AG20443 (cell line): ENCODE measurements at regions not wholly inside any gene's neighbourhood (a gene's known extent, or its start where the extent isn't known, plus 50 kb on each side); places are given as distances from the start of the nearest gene placed in this dataset.
"Not testable (repeated sequence)": the region's sequence is repeated elsewhere in the genome, so short reads cannot be mapped to it uniquely, and the experiment has no call there.

ENCODE experiments used
- DNase-seq: peaks from one replicate; pipeline ENCODE4 v3.0.0; 2012; ENCODE audit warnings: low spot score, mixed read lengths

DNA sequence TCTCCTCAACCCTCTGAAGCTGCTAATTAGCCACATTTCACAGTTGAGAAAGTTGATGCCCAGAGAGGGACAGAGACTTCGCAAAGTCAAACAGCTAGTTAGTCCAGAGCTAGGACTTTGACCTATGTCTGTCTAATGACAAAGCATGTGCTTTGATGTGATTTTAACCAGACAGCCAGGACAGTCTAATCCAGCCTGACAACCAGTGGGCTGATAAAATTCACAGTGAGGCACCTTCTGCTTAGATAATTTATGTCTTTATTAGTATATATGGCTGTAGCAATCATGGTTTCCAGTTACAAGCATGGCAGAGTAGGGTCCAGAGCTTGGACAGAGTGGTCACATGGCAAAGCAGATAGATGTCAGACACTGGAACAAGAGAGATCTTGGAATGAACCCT, 133.6 kb upstream of the C1QTNF7 start:
- no peak for DNase-seq

DNA sequence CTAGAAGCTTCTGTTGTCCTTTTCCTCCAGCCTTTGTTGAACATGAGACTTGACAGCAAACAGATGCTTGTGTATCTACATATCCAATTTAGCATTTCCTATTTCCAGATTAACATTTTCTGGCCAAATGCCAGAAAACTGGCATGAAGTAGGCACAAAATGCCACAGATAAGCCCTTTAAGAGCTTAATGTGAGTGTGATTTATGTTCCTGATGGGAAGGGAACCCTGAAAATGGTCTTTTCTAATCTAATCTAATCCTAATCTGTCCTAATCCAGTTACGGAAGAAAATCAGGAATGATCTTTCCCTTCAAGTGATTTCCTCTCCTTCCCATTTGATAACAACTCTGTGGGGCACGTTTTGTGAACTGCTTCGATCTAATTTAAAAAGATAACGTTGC, 133.0 kb upstream of the C1QTNF7 start:
- no peak for DNase-seq

DNA sequence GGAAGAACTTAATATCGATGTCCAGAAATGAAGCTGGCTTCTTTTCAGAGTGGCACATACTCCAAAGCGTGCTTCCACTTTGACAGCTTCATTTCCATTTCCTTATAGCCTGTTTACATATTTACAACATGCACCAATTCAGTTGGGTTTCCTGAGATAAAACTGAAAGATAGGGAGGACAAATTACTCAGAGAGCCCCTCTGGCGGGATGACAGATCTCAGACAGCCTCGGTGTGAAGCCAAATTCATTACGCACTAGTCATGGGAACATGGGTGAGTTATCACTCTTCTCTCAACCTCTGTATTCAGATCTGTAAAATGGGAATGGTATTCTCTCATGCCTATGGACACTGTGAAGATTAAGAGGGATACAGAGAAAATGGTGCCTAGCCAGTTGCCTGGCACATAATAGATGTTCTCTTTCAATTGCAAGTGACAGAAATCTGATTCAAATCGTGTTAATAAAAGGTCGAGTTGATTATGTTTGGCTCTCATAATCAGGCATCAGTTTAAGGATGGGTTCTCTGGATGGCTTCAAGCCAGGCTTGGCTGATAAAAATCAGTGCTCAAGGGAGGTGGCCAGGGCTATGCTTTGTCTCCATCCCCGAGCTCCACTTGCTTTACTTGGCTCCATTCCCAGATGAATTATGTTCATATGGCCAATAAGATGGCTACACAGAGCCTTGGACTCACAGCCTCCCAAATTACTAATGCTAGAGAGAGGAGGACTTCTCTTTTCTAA, 132.2 kb upstream of the C1QTNF7 start:
- no peak for DNase-seq

DNA sequence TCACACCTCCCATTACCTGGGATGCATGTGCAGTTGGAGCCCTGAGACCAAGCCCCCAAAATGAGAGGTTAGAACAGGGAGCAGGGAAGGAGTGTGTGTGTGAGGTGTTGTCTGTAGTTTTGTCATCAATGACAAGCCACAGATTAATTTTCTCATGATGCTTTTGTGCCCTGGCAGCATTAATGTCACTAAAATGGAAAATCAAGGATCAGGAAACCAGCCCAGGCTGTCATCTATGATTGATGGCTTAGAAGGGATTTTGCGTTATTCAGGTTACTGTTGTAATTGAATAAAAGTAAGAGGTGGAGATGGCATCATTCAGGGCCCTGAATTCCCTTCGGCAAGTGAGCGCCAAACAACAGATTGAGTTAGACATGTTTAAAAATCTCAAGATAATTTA, 130.5 kb upstream of the C1QTNF7 start:
- no peak for DNase-seq

DNA sequence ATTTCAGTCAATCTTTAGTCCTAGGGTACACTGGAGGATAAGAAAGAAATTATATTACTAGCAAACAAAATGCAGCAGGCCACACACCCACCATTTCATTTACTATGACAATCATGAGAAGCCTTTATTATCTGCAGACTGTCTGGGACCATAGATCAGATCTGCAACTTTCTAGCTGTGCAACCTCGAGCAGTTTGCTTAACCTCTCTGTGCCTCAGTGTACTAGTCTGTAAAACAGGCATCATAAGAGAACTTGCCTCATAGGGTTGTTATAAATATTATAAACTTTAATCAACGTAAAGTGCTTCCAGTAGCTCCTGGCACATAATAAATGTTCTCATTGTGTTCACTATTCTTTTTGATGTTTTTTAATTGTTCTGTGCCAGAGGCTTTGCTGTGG, 128.2 kb upstream of the C1QTNF7 start:
- DNase-seq: no peak

DNA sequence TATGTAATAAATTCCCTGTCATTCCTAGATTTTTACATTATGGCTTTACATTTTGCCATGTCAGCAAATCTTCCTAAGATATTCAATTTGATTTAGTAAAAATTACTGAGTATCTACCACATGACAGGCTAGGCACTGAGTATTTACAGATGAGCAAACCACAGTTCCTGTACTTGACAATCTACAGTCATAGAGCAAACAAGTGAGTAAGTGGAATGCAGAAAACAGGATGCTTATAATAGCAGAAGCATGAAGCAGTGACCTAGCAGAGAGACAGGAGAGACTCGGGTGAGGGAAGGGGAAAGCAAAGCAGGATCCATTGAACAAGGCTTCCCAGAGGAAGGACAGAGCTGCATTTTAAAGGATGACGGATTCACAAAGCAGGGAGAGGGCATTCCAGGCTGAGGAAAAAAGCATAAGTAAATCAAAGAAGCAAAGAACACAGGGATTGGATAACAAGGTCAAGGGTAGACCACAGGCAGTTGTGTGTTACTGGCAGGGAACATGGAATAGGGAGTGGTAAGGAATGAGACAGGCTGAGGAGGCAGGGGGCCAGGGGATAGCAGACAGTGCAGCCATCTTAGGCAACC, 124.7 kb upstream of the C1QTNF7 start:
- peak; percentile 74 for DNase-seq

DNA sequence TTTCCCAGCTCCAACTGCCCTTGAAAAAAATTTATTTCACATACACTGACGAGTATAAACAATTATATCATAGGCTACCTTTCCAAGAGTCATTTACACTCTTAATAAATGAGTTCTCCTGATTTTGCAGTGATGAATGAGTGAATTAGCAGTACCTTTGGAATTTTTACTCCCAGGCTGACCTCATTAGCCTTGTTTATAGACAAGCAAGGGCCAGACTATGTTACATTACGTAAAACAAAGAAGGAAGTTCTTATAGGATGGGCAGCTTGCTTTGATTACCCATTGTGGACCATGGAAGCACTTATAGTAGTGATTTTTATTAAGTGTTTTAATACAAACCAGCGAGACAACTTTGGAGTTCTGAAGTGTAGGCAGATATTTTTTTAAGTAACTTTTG, 112.9 kb upstream of the C1QTNF7 start:
- no peak for DNase-seq

DNA sequence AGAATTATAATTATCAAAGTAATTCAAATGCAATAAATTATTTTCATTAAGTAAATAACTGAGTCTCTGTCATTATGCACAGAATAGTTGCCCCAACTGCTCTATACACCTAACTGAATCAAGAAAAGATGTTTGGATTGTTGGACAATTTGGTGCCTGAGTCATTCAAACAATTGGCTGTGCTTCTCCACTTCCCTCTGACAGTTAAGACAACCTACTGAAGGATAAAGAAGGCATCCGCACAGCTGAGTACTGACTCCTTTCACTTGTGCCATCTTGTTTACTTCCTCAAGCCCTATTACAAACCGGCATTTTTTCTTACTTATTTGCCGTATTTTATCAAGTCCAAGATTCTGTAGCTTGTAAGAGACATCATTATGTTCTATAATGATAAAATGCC, 110.6 kb upstream of the C1QTNF7 start:
- DNase-seq: no peak

DNA sequence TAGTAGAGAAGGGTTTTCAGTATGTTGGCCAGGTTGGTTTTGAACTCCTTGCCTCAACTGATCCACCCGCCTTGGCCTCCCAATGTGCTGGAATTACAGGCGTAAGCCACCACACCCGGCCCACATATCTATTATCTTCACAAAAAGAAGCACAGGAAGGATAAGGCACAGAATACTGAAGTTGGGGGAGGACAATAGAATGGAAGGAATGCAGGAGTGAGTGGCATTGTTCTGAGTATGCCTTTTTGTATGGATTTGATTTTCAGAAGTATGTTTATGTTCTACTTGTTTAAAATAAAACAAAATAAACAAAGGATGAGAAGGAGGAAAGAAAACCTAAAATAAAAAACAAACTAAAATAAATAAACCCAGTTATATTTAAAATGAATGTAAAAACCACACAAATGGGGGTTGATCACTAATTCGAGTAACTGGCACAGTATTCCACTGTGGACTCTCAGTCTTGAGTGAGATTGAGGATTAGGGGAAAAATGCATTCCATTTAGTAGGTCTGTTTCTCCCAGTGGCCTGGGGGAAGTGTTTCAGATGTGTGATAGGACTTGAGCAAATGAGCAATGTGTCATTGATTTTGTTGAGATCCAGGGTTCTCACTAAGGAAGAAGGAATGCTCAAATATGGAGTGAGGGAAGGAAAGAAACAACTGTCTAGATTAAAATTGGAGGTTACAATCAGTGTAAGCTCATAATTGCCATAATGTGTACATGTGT, 109.0 kb upstream of the C1QTNF7 start:
- peak; percentile 46 for DNase-seq

DNA sequence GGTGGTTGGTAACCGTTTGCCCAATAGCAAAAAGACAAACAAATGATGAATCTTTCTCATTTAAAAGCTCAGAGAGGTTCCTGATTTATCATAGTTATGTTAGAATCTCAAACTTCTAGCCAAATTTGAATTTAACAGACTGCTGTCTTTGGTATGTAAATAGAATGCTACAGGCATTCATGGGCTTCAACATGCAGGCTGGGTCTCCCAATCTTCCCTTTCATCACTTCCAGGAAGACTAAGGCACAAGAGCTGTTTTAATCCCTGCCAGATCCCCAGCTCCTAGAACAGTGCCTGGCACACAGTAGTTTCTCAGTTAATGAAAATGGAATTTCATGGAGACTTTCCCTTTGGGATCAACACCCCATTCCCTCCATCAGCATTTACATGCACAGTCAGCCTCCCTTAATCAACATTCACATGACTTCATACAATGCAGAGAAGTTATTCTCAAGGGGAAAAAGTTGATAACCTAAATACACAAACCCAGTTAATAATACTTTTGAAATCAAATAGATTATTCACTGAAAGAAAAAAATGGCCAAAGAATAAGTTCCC, 107.6 kb upstream of the C1QTNF7 start:
- DNase-seq: no peak

DNA sequence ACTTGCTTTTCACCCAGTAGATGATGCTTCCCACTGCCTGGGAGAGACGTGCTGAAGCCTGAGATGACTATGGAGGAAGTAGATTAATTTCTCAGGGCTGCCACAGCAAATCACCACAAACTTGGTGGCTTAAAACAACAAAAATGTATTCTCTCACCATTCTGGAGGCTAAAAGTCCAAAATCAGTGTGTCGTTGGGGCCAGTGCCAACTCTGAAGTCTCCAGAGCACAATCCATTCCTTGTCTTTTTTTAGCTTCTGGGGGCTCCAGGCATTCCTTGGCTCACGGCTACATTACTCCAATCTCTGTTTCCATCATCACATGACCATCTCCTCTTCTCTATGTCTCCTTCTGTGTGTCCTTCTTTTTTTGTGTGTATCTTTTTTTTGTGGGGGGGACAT, 105.8 kb upstream of the C1QTNF7 start:
- DNase-seq: no peak

DNA sequence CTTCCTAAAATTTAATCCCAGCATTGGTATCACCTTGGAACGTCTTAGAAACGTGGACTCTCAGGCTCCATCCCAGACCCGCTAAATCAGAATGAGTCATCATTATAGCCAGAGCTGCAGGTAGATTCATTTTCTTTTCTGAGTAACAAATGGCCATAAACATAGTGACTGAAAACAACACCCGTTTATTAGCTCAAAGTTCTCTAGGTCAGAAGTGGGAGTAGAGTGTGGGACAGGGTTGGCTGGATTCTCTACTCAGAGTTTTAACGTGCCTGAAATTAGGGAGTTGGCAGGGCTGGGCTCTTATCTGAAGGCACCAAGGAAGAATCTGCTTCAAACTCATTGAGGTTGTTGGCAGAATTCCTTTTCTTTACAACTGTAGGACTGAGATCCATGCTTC, 101.8 kb upstream of the C1QTNF7 start:
- no peak for DNase-seq

DNA sequence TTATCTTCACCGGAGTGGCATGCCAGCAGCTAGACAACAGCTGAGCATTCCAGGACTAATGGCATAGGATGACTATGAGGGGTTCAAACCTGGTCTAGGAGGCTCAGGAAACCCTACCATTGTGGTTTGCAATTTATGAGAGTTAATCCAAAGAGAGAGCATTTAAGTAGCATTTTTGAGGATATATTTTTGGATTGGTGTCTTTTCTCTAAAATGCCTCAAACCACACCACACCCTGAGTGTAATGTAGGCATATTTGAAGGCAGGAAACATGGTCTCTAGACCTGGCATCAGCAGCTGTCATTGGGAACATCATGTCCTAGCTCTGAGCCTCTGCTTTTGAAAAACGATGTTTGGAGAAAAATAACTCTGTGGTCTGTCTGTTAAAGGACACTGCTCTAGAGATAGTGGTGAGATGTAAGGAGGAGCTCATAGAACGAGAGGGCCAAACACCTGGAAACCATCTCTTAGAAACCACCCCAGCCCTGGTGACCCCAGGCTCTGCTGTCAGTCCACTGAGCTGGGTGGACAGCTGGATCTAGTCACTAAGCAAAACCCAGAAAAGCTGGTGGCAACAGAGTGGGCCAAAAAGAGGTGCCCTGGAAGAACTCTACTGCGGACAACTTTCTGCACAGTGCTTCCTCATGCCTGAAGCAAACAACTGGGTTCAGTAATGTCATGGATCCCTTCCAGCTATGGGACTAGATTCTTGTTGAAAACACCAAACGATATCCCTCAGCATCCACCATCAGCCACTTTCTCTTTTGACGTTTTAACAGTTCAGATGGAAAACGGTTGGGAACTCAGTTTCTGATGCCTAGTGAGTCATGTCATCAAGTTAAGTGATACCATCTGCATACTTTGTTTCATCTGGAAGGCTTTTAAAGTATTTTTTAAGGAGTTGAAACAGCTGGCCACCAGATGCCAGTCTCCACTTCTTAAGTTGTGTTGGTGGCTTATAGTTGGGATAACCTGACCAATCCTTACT, 100.2 kb upstream of the C1QTNF7 start:
- DNase-seq: peak; percentile 73

DNA sequence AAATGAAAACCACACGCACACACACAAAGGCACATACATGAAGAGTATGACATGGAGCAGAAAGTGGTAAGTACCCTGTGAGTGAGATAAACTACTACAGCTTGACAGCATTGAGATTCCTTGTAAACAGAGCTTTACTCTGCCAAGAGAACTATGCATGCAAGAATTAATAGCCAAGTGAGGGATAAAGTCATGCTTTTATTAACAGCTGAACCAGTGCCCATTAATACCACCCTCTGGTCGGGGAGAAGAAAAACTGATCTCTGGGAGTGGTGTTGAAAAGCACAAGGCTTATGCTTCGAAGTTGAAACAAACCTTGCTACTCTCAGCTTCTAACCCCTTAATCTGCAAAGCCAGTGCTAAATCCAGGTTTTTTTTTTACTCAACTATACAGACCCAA, 95.9 kb upstream of the C1QTNF7 start:
- no peak for DNase-seq

DNA sequence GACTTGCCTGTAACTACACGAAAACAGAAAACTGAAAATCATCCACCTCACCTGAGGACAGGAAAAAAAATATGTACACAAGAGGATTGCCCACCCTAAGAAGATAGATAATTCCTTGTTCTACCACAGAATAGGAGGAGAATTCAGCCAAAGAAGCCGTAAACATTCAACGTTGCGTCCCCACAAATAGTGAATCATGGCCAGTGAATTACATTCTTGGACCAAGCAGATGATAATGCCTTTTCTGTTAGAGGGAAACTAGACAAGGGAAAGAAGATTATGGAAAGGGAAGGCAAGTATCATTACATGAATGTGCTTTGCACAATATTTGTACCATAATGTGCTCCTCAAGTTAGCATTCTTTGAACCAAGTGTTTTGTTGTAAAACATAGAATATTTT, 95.5 kb upstream of the C1QTNF7 start:
- no peak for DNase-seq

DNA sequence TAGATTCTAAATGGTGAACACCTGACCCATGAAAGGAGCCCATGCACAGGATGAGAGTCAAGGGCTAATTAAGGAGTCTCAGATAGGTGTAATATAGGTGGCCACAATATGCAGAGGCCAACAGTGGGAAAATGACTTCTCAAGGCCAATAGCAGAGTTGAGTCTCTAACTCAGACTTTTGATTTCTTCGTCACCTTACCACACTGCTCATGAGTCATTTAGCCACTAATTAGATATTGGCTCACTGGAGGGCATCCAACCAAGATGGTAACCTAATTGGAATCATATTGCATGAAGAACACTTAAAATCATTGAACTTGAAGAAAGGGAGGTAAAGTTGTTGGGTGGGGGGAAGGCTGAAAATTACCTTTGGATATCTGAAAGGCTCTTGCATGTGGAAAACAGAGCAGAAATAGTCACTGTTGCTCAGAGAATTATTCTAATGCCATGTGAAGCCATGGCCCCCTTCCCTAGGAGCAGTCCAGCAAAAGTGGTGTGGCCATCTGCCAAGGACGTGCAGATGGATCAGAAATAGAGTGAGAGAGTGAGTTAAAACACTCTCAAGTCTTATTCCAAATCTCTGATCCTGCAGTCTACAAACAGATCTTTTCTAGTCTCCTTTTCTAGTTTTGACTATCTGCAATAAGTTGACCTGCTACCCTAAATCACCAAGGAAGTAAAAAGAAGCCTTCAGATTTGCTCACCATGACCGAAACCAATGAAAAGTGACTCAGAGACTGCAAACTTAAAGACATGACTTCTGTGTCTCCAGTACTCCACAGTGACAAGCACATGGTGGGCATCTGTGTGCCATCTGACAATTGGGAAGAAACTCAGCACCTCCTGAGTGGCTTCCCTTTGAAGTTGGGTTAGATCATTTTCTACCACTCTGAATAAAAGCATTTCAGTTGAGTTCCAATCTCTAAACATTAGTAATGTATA, 93.9 kb upstream of the C1QTNF7 start:
- DNase-seq: no peak

DNA sequence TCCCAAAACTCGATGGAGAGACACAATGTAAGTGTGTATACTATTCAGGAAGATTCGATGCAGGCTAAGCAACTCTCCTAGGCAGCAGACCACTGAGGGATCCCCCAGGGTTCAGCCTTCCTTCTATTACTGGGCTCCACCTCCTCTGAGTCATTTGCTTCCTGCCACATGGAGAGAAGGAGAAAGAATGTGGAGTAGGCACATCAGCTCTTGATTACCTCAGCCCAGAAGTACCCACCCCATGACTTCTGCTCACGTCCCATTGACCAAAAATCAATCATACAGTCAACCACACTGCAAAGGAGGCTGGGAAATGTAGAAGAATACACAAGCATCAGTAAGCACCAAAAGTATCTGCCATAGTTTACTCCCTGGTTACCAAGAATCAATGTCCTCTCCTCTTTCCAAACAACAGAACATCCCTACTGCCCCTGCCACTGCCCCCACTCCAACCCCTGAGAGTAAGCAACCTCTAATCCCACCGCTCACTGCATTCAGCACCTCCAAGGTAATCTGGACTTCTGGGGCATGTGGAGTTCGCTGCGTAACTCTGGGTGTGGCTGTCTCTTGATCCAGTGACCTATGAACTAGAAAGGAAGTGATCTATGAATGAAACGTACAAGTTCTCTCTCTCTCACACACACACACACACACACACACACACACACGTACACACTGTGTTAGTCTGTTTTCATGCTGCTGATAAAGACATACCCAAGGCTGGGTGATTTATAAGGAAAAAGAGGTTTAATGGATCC, 91.2 kb upstream of the C1QTNF7 start:
- DNase-seq: peak; percentile 62

DNA sequence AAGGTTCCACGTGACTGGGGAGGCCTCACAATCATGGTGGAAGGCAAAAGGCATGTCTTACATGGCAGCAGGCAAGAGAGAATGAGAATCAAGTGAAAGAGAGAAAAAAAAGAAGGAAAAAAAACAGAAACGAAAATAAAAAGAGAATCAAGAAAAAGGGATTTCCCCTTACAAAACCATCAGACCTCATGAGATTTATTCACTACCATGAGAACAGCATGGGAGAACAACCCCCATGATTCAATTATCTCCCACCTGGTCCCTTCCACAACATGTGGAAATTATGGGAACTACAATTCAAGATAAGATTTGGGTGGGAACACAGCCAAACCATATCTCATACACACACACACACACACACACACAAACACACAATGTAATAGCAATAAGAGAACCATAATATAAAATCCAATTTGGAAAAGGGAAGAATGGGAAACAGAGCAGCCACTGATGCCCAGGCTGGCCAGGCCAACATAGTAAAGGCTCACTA, 90.6 kb upstream of the C1QTNF7 start:
- DNase-seq: not testable (repeated sequence)

DNA sequence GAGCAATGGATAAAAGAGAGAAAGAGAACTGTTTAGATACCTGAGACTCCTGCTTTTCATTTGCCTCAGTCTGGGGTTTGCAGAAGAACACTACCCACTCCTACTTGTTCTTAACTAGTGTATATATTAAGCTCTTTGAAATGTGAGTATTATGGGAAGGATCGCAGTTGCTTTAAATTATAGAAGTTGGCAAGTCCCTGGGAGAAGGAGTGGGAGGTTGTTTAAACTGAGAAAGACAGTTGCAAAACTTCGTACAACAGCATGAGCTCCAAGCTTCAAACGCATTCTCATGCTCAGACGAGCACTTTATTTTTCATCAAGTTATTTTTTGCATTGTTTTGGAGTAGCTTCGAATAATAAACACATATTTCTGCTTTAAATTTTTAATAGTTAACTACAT, 88.1 kb upstream of the C1QTNF7 start:
- no peak for DNase-seq

DNA sequence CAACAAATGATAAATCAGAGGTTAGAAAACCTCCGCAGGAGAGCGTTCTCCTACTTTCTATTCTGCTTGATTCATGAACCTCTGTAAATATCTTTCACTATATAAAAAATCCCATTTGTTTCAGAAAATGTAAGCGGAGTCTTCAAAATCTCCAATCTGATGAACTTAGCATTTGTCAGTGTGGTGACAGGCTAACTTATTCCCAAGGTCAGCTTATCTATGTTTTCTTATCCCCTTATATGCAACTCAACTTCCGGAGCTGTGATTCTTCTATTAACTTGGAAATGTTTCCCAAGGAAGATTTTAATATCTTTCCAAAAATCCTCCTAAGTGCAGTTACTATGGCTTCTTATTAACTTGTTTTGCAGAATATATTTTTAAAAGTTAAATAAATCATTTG, 87.5 kb upstream of the C1QTNF7 start:
- DNase-seq: no peak
